GM18498 (cell line): ENCODE measurements at regions not wholly inside any gene's neighbourhood (a gene's known extent, or its start where the extent isn't known, plus 50 kb on each side); places are given as distances from the start of the nearest gene placed in this dataset.

Experiments used
- ATAC-seq: cut with Tn5 transposase; IDR thresholded peaks from one replicate; pipeline ENCODE4 v1.9.1; 2021; ENCODE audit warnings: mild to moderate bottlenecking, moderate library complexity; ENCODE audit not compliant: unreplicated experiment

- no peak for ATAC-seq
These were observed 657.2 kb downstream of the IRS1 start for GRCh38 chr2:226142463-226142862.

GRCh38 chr2:226140594-226140993 lies 659.0 kb downstream of the IRS1 start:
- no peak for ATAC-seq

- ATAC-seq, result no peak
These were observed 659.9 kb downstream of the IRS1 start for GRCh38 chr2:226139759-226140158.

- peak; percentile 56 for ATAC-seq
These were observed 662.3 kb downstream of the IRS1 start for GRCh38 chr2:226137201-226137811.

GRCh38 chr2:226136739-226137138 lies 662.9 kb downstream of the IRS1 start:
- ATAC-seq, result peak; percentile 62

GRCh38 chr2:226135861-226136548 lies 663.6 kb downstream of the IRS1 start:
- no peak for ATAC-seq

GRCh38 chr2:226132323-226133215 lies 667.1 kb downstream of the IRS1 start:
- ATAC-seq, result no peak

- no peak for ATAC-seq
These were observed 668.3 kb downstream of the IRS1 start for GRCh38 chr2:226131299-226131784.

GRCh38 chr2:226130192-226130591 lies 669.4 kb downstream of the IRS1 start:
- no peak for ATAC-seq

GRCh38 chr2:226127682-226128081 lies 671.9 kb downstream of the IRS1 start:
- ATAC-seq, result no peak

- ATAC-seq, result no peak
These were observed 673.5 kb downstream of the IRS1 start for GRCh38 chr2:226126104-226126503.

GRCh38 chr2:226125176-226125883 lies 674.3 kb downstream of the IRS1 start:
- ATAC-seq, result no peak

- ATAC-seq, result no peak
These were observed 675.0 kb downstream of the IRS1 start for GRCh38 chr2:226124548-226125011.

GRCh38 chr2:226123300-226123699 lies 676.3 kb downstream of the IRS1 start:
- no peak for ATAC-seq

- no peak for ATAC-seq
These were observed 677.6 kb downstream of the IRS1 start for GRCh38 chr2:226122041-226122440.

GRCh38 chr2:226121046-226121738 lies 678.4 kb downstream of the IRS1 start:
- no peak for ATAC-seq

- no peak for ATAC-seq
These were observed 680.9 kb downstream of the IRS1 start for GRCh38 chr2:226118471-226119429.

- no peak for ATAC-seq
These were observed 682.0 kb downstream of the IRS1 start for GRCh38 chr2:226117510-226118065.

- ATAC-seq, result no peak
These were observed 683.3 kb downstream of the IRS1 start for GRCh38 chr2:226116346-226116745.
